HepG2 (cell line): ENCODE measurements at regions not wholly inside any gene's neighbourhood (a gene's known extent, or its start where the extent isn't known, plus 50 kb on each side); places are given as distances from the start of the nearest gene placed in this dataset.

Experiments
- ATAC-seq: fragments of 200-7000 bp; cut with Tn5 transposase; 3 replicates; pipeline ENCODE4 v1.9.1; 2020; ENCODE audit warnings: mild to moderate bottlenecking, moderate library complexity
- BruUV-seq: library from RNA; stranded (reverse); fragments of 400-500 nt; replicated peaks from 2 replicates; lab custom pipeline; 2021; lab: Mats Ljungman, UMichigan
- CTCF ChIA-PET: fragments of 300-600 bp; formaldehyde crosslinking; extraction: SDS; loops from one replicate; lab custom pipeline; 2021; ENCODE audit warnings: low total read pairs, inconsistent platforms, low intra/inter-chr PET ratio; lab: Yijun Ruan, JAX
- POLR2A ChIA-PET: fragments of 350-600 bp; sonication (Branson Sonifier 250); formaldehyde crosslinking; loops from one replicate; lab custom pipeline; 2020; ENCODE audit warnings: antibody characterized with exemption, inconsistent platforms; lab: Yijun Ruan, JAX
- DNase-seq: peaks from one replicate; pipeline ENCODE4 v3.0.0-alpha.2; 2015; ENCODE audit warnings: low spot score
- FAIRE-seq: peaks from 3 replicates; lab custom pipeline; 2011; peaks lifted over from hg19 to GRCh38; lab: Jason Lieb, UNC
- H2AFZ ChIP-seq: one replicate; pipeline ENCODE4 v1.6.1; 2011; ENCODE audit warnings: low read length, inconsistent platforms
- H3K27ac ChIP-seq: fragments of 300-600 bp; 3 replicates; pipeline ENCODE4 v1.8.0; 2011; ENCODE audit warnings: mixed run types, mild to moderate bottlenecking, mixed read lengths, low read length, inconsistent platforms; ENCODE audit not compliant: insufficient read depth; ENCODE audit errors: extremely low read length
- H3K27me3 ChIP-seq, 2 experiments: fragments of 200-600 bp in 1 of 2; 2 replicates in 1 of 2; 3 replicates in 1 of 2; pipeline versions ENCODE4 v1.6.0 to v1.8.0; 2011; ENCODE audit warnings: low read length in 2 of 2, mild to moderate bottlenecking in 2 of 2, moderate library complexity in 2 of 2, inconsistent platforms in 1 of 2; ENCODE audit not compliant: insufficient read depth in 2 of 2, control insufficient read depth in 1 of 2
- H3K36me3 ChIP-seq, 2 experiments: fragments of 200-600 bp in 1 of 2; replicated peaks in 1 of 2; 2 replicates in 1 of 2; 3 replicates in 1 of 2; pipeline versions ENCODE4 v1.5.1 to v1.8.0; 2011; ENCODE audit warnings: low read length in 2 of 2, inconsistent platforms in 1 of 2; ENCODE audit not compliant: insufficient read depth in 2 of 2, control insufficient read depth in 1 of 2
- H3K4me1 ChIP-seq: 2 replicates; pipeline ENCODE4 v1.5.1; 2012; ENCODE audit warnings: low read length, inconsistent platforms; ENCODE audit not compliant: insufficient read depth
- H3K4me2 ChIP-seq: 2 replicates; pipeline ENCODE4 v1.6.0; 2011; ENCODE audit warnings: low read depth, low read length, inconsistent platforms
- H3K4me3 ChIP-seq, 3 experiments: fragments of 200-600 bp in 1 of 3; sonication (generic), shearing (Covaris generic) in 1 of 3; replicated peaks in 1 of 3; 2 replicates each; pipeline ENCODE4 v1.5.1; 2011 to 2016; ENCODE audit warnings: low read length in 3 of 3, inconsistent platforms in 2 of 3, low read depth in 2 of 3, mild to moderate bottlenecking in 2 of 3, control low read depth in 1 of 3, mixed read lengths in 1 of 3; ENCODE audit not compliant: insufficient read depth in 1 of 3
- H3K79me2 ChIP-seq: one replicate; pipeline ENCODE4 v1.6.1; 2011; ENCODE audit warnings: low read length, inconsistent platforms; ENCODE audit not compliant: insufficient read depth
- H3K9ac ChIP-seq: 2 replicates; pipeline ENCODE4 v1.6.0; 2011; ENCODE audit warnings: mild to moderate bottlenecking, low read depth, low read length, inconsistent platforms; ENCODE audit not compliant: insufficient read depth
- H3K9me3 ChIP-seq: 2 replicates; pipeline ENCODE4 v1.5.1; 2012; ENCODE audit warnings: mild to moderate bottlenecking, low read length
- H4K20me1 ChIP-seq: 2 replicates; pipeline ENCODE4 v1.6.0; 2011; ENCODE audit warnings: inconsistent platforms, mild to moderate bottlenecking, low read length, moderate library complexity; ENCODE audit not compliant: insufficient read depth
- CEBPG ChIP-seq: IDR thresholded peaks from 2 replicates; pipeline ENCODE4 v1.6.1; 2016
- CREM ChIP-seq, 2 experiments: sonication (generic) in 1 of 2; formaldehyde crosslinking in 1 of 2; IDR thresholded peaks; 2 replicates each; pipeline versions ENCODE4 v1.4.0 to v1.6.1; 2016 to 2020; ENCODE audit warnings: antibody characterized with exemption in 1 of 2, mild to moderate bottlenecking in 1 of 2, missing genetic modification reagents in 1 of 2
- HDAC6 ChIP-seq: fragments of 200-600 bp; sonication (generic); IDR thresholded peaks from 2 replicates; pipeline ENCODE4 v1.7.0; 2017; ENCODE audit warnings: mild to moderate bottlenecking, antibody characterized with exemption, low read length, low read depth
- HNRNPL ChIP-seq: fragments of 200-400 bp; formaldehyde crosslinking; IDR thresholded peaks from 2 replicates; pipeline ENCODE4 v1.6.1; 2017; ENCODE audit warnings: mild to moderate bottlenecking, low read depth, low read length
- NR1H2 ChIP-seq: sonication (generic); formaldehyde crosslinking; IDR thresholded peaks from 2 replicates; pipeline ENCODE4 v1.8.1; 2022; ENCODE audit warnings: low read depth, missing genetic modification reagents, borderline replicate concordance
- PHF8 ChIP-seq: sonication (generic); formaldehyde crosslinking; IDR thresholded peaks from 2 replicates; pipeline ENCODE4 v1.5.0; 2020; ENCODE audit warnings: missing genetic modification reagents
- PLRG1 ChIP-seq: fragments of 450-650 bp; conservative IDR thresholded peaks from 2 replicates; pipeline ENCODE4 v1.6.1; 2016
- POLR2AphosphoS2 ChIP-seq: IDR thresholded peaks from 2 replicates; pipeline ENCODE4 v1.6.1; 2011; ENCODE audit warnings: low read depth, low read length, improper control_type of control experiment
- SIN3B ChIP-seq: fragments of 150-350 bp; IDR thresholded peaks from 2 replicates; pipeline ENCODE4 v1.6.1; 2014; ENCODE audit warnings: low read length
- TGIF2 ChIP-seq: IDR thresholded peaks from 2 replicates; pipeline ENCODE4 v1.6.1; 2016; ENCODE audit warnings: control low read depth, missing compliant biosample characterization
- ZBTB10 ChIP-seq: sonication (generic); formaldehyde crosslinking; IDR thresholded peaks from 2 replicates; pipeline ENCODE4 v1.4.0; 2020; ENCODE audit warnings: missing genetic modification reagents, borderline replicate concordance
- ZNF10 ChIP-seq: sonication (generic); formaldehyde crosslinking; IDR thresholded peaks from 2 replicates; pipeline ENCODE4 v1.4.0; 2020; ENCODE audit warnings: mild to moderate bottlenecking, low read depth, missing genetic modification reagents, borderline replicate concordance
- ZNF318 ChIP-seq: sonication (generic); formaldehyde crosslinking; IDR thresholded peaks from 2 replicates; pipeline ENCODE4 v1.4.0; 2020; ENCODE audit warnings: mild to moderate bottlenecking, missing genetic modification reagents
- ZNF549 ChIP-seq: sonication (generic); formaldehyde crosslinking; IDR thresholded peaks from 2 replicates; pipeline ENCODE4 v1.5.0; 2020; ENCODE audit warnings: missing genetic modification reagents
- ZNF879 ChIP-seq: sonication (generic); formaldehyde crosslinking; IDR thresholded peaks from 2 replicates; pipeline ENCODE4 v1.8.1; 2023; ENCODE audit warnings: missing genetic modification reagents
- ZSCAN29 ChIP-seq: sonication (generic); formaldehyde crosslinking; conservative IDR thresholded peaks from 2 replicates; pipeline ENCODE4 v1.4.0; 2020; ENCODE audit warnings: mild to moderate bottlenecking, missing genetic modification reagents
- WGBS: methylation state at CpG from one replicate; pipeline ENCODE4 v1.1.6; 2017; ENCODE audit warnings: low lambda C conversion rate; 5-methylcytosine and 5-hydroxymethylcytosine counted together
- in situ Hi-C: cut with HindIII; loops from 2 replicates; pipeline ENCODE4 v1.10.0; 2017; ENCODE audit warnings: low pct_unique_long_range_greater_than_20kb; ENCODE audit not compliant: extremely low pct_ligation_motif_present
- intact Hi-C: fragments of 100-400 bp; cut with micrococcal nuclease; formaldehyde crosslinking; loops from one replicate; pipeline ENCODE4 v1.10.0; 2022; ENCODE audit not compliant: unreplicated experiment

GRCh38 chr3:145812391-145812790, 348.6 kb downstream of the PLOD2 start:
- ChIA-PET CTCF (no interaction called here), POLR2A (no interaction called here)
- H4K20me1 ChIP-seq, result no peaks in the 10 kb centered on the region
- no TSS peak for BruUV-seq
- DNase-seq (no peak), ATAC-seq (no peak), FAIRE-seq (no peak)
- no peaks in the 10 kb centered on the region for H3K9me3 ChIP-seq
- H3K27me3 ChIP-seq, result no peaks in the 10 kb centered on the region
- H3K36me3 ChIP-seq, result no peaks in the 10 kb centered on the region
- no peak overlapping the region for H3K4me3 ChIP-seq
- H3K9ac ChIP-seq, result no peak overlapping the region
- no peak overlapping the region for H3K4me2 ChIP-seq
- no peak overlapping the region for H2AFZ ChIP-seq
- in situ Hi-C loops (no loop called here), intact Hi-C loops (no loop called here)
- no peaks in the 10 kb centered on the region for H3K79me2 ChIP-seq
- WGBS, result 12% methylated on average over 5 of the region's 5 CpGs
- H3K4me1 ChIP-seq, result no peaks in the 10 kb centered on the region
- H3K27ac ChIP-seq, result no peak overlapping the region
- TF ChIP-seq ZNF318 (CRISPR knock-in tag) (no peak), POLR2AphosphoS2 (no peak), ZNF879 (CRISPR knock-in tag) (no peak), NR1H2 (CRISPR knock-in tag) (no peak), ZNF10 (no peak), SIN3B (no peak), HNRNPL (no peak), PHF8 (CRISPR knock-in tag) (no peak), CEBPG (CRISPR knock-in tag) (no peak), ZNF549 (CRISPR knock-in tag) (no peak), ZSCAN29 (CRISPR knock-in tag) (no peak), CREM (IDR thresholded peaks at IDR 0.05) (no peak), CREM (CRISPR knock-in tag; IDR thresholded peaks at IDR 0.05) (no peak), HDAC6 (no peak), TGIF2 (CRISPR knock-in tag) (no peak), ZBTB10 (CRISPR knock-in tag) (no peak), PLRG1 (no peak)
